Mesodermal cell (in vitro differentiated cells): ENCODE measurements at regions not wholly inside any gene's neighbourhood (a gene's known extent, or its start where the extent isn't known, plus 50 kb on each side); places are given as distances from the start of the nearest gene placed in this dataset.

Experiments used
- H3K27ac ChIP-seq: 2 replicates; pipeline ENCODE4 v1.7.0; 2013; ENCODE audit warnings: mild to moderate bottlenecking, low read depth, low read length, moderate library complexity; ENCODE audit not compliant: severe bottlenecking
- H3K36me3 ChIP-seq: 2 replicates; pipeline ENCODE4 v1.7.1; 2013; ENCODE audit warnings: mild to moderate bottlenecking, low read length, moderate library complexity; ENCODE audit not compliant: control insufficient read depth, insufficient read depth
- H3K4me1 ChIP-seq: one replicate; pipeline ENCODE4 v1.7.1; 2013; ENCODE audit warnings: mild to moderate bottlenecking, low read length; ENCODE audit not compliant: insufficient read depth, control insufficient read depth, poor library complexity, severe bottlenecking
- H3K4me3 ChIP-seq: 2 replicates; pipeline ENCODE4 v1.7.0; 2013; ENCODE audit warnings: low read length, control low read depth, mild to moderate bottlenecking; ENCODE audit not compliant: insufficient read depth, poor library complexity, severe bottlenecking; ENCODE audit errors: extremely low read depth
- H3K9me3 ChIP-seq: 2 replicates; pipeline ENCODE4 v1.7.1; 2013; ENCODE audit warnings: mild to moderate bottlenecking, low read length, moderate library complexity; ENCODE audit not compliant: control insufficient read depth
- WGBS, 2 experiments: methylation state at CpG; one replicate each; pipeline ENCODE4 v1.1.5; 2013; ENCODE audit warnings: missing lambda C conversion rate in 2 of 2; ENCODE audit not compliant: insufficient coverage in 2 of 2; 5-methylcytosine and 5-hydroxymethylcytosine counted together

GRCh38 chr2:146444987-146445386, 1399.8 kb upstream of the ACVR2A start:
- no peaks in the 10 kb centered on the region for H3K4me1 ChIP-seq
- no peak overlapping the region for H3K4me3 ChIP-seq
- no peak overlapping the region for H3K27ac ChIP-seq
- no peaks in the 10 kb centered on the region for H3K36me3 ChIP-seq
- no peaks in the 10 kb centered on the region for H3K9me3 ChIP-seq

GRCh38 chr2:146444085-146444484, 1400.7 kb upstream of the ACVR2A start:
- Histone ChIP-seq H3K9me3 (no peaks in the 10 kb centered on the region), H3K27ac (no peak overlapping the region), H3K36me3 (no peaks in the 10 kb centered on the region), H3K4me3 (no peak overlapping the region), H3K4me1 (no peaks in the 10 kb centered on the region)

GRCh38 chr2:146438246-146438645, 1406.6 kb upstream of the ACVR2A start:
- Histone ChIP-seq H3K36me3 (no peaks in the 10 kb centered on the region), H3K4me3 (no peak overlapping the region), H3K9me3 (no peaks in the 10 kb centered on the region), H3K27ac (no peak overlapping the region), H3K4me1 (no peaks in the 10 kb centered on the region)

GRCh38 chr2:146437712-146438111, 1407.1 kb upstream of the ACVR2A start:
- Histone ChIP-seq H3K27ac (no peak overlapping the region), H3K36me3 (no peaks in the 10 kb centered on the region), H3K9me3 (no peaks in the 10 kb centered on the region), H3K4me1 (no peaks in the 10 kb centered on the region), H3K4me3 (no peak overlapping the region)
- 52 to 71% methylated on average over 2 of the region's 2 CpGs for WGBS, 2 experiments

GRCh38 chr2:146433116-146433875, 1411.5 kb upstream of the ACVR2A start:
- Histone ChIP-seq H3K9me3 (no peaks in the 10 kb centered on the region), H3K27ac (no peak overlapping the region), H3K4me1 (no peaks in the 10 kb centered on the region), H3K36me3 (no peaks in the 10 kb centered on the region), H3K4me3 (no peak overlapping the region)
- 91 to 93% methylated on average over 5 to 6 of the region's 8 CpGs for WGBS, 2 experiments

- no peaks in the 10 kb centered on the region for H3K9me3 ChIP-seq
- H3K4me1 ChIP-seq = no peaks in the 10 kb centered on the region
- H3K27ac ChIP-seq = no peak overlapping the region
- no peaks in the 10 kb centered on the region for H3K36me3 ChIP-seq
- no peak overlapping the region for H3K4me3 ChIP-seq
Observed at GRCh38 chr2:146429366-146429765, 1415.5 kb upstream of the ACVR2A start.

- Histone ChIP-seq H3K9me3 (no peaks in the 10 kb centered on the region), H3K4me1 (no peaks in the 10 kb centered on the region), H3K36me3 (no peaks in the 10 kb centered on the region), H3K4me3 (no peak overlapping the region), H3K27ac (no peak overlapping the region)
- 88% methylated on average over 2 of the region's 2 CpGs; no CpG with 5 or more reads in 1 of the 2 experiments for WGBS, 2 experiments
Observed at GRCh38 chr2:146417942-146418341, 1426.9 kb upstream of the ACVR2A start.

- WGBS, 2 experiments = 83% methylated on average over 1 of the region's 2 CpGs; no CpG with 5 or more reads in 1 of the 2 experiments
- Histone ChIP-seq H3K4me1 (no peaks in the 10 kb centered on the region), H3K27ac (no peak overlapping the region), H3K36me3 (no peaks in the 10 kb centered on the region), H3K4me3 (no peak overlapping the region), H3K9me3 (no peaks in the 10 kb centered on the region)
Observed at GRCh38 chr2:146415291-146415690, 1429.5 kb upstream of the ACVR2A start.

- no peaks in the 10 kb centered on the region for H3K36me3 ChIP-seq
- H3K27ac ChIP-seq = no peak overlapping the region
- 88% methylated on average over 1 of the region's 5 CpGs; no CpG with 5 or more reads in 1 of the 2 experiments for WGBS, 2 experiments
- H3K9me3 ChIP-seq = no peaks in the 10 kb centered on the region
- no peak overlapping the region for H3K4me3 ChIP-seq
- no peaks in the 10 kb centered on the region for H3K4me1 ChIP-seq
Observed at GRCh38 chr2:146414456-146414855, 1430.4 kb upstream of the ACVR2A start.

GRCh38 chr2:146413086-146413610, 1431.7 kb upstream of the ACVR2A start:
- 92 to 99% methylated on average over 18 to 21 of the region's 22 CpGs for WGBS, 2 experiments
- no peaks in the 10 kb centered on the region for H3K9me3 ChIP-seq
- H3K4me3 ChIP-seq = no peak overlapping the region
- H3K36me3 ChIP-seq = no peaks in the 10 kb centered on the region
- no peak overlapping the region for H3K27ac ChIP-seq
- H3K4me1 ChIP-seq = no peaks in the 10 kb centered on the region

GRCh38 chr2:146412625-146413024, 1432.2 kb upstream of the ACVR2A start:
- Histone ChIP-seq H3K27ac (no peak overlapping the region), H3K4me1 (no peaks in the 10 kb centered on the region), H3K4me3 (no peak overlapping the region), H3K36me3 (no peaks in the 10 kb centered on the region), H3K9me3 (no peaks in the 10 kb centered on the region)
- WGBS, 2 experiments = 90 to 97% methylated on average over 7 to 8 of the region's 8 CpGs
